Naive thymus-derived CD4-positive, alpha-beta T cell (primary cell): ENCODE measurements at regions not wholly inside any gene's neighbourhood (a gene's known extent, or its start where the extent isn't known, plus 50 kb on each side); places are given as distances from the start of the nearest gene placed in this dataset.

Experiments
- ATAC-seq: fragments of 150-1000 bp; cut with Tn5 transposase; 2 replicates; pipeline ENCODE4 v1.10.0; 2021; ENCODE audit warnings: mild to moderate bottlenecking, moderate library complexity
- CTCF ChIA-PET: fragments of 350-600 bp; sonication (Branson Sonifier 250); formaldehyde crosslinking; loops from one replicate; lab custom pipeline; 2021; ENCODE audit warnings: antibody characterized with exemption; lab: Charles Lee
- POLR2A ChIA-PET: fragments of 350-600 bp; sonication (Branson Sonifier 250); formaldehyde crosslinking; loops from one replicate; lab custom pipeline; 2021; ENCODE audit warnings: antibody characterized with exemption, inconsistent platforms; lab: Charles Lee
- DNase-seq, 9 donors: peaks; one replicate each; pipeline versions ENCODE4 v3.0.0 to v3.0.0-alpha.2; 2020 to 2022; ENCODE audit warnings: mixed read lengths in 1 of 9
- H3K27ac ChIP-seq: one replicate; pipeline ENCODE4 v1.7.0; 2013; ENCODE audit warnings: mild to moderate bottlenecking, low read depth, low read length, moderate library complexity
- H3K27me3 ChIP-seq, 2 donors: one replicate each; pipeline ENCODE4 v1.7.0; 2013; ENCODE audit warnings: low read length in 2 of 2, mild to moderate bottlenecking in 2 of 2, moderate library complexity in 2 of 2; ENCODE audit not compliant: control insufficient read depth in 2 of 2, insufficient read depth in 2 of 2
- H3K36me3 ChIP-seq, 3 experiments: 1 replicate in 2 of 3; 2 replicates in 1 of 3; pipeline ENCODE4 v1.7.0; 2013; ENCODE audit warnings: low read length in 3 of 3, mild to moderate bottlenecking in 3 of 3, moderate library complexity in 1 of 3; ENCODE audit not compliant: insufficient read depth in 3 of 3, control insufficient read depth in 2 of 3
- H3K4me1 ChIP-seq, 2 donors: one replicate each; pipeline ENCODE4 v1.7.0; 2013; ENCODE audit warnings: low read length in 2 of 2, mild to moderate bottlenecking in 2 of 2, moderate library complexity in 1 of 2; ENCODE audit not compliant: control insufficient read depth in 2 of 2, insufficient read depth in 2 of 2
- H3K4me3 ChIP-seq: 2 replicates; pipeline ENCODE4 v1.7.0; 2013; ENCODE audit warnings: mild to moderate bottlenecking, low read length
- H3K9me3 ChIP-seq, 3 experiments: 1 replicate in 2 of 3; 2 replicates in 1 of 3; pipeline ENCODE4 v1.7.0; 2013; ENCODE audit warnings: low read length in 3 of 3; ENCODE audit not compliant: control insufficient read depth in 2 of 3
- H3K27ac Mint-ChIP-seq, 9 donors: one replicate each; pipeline ENCODE4 v1.8.0; 2020 to 2022; ENCODE audit warnings: mixed read lengths in 9 of 9, mild to moderate bottlenecking in 8 of 9, moderate library complexity in 5 of 9, inconsistent platforms in 2 of 9
- H3K27me3 Mint-ChIP-seq, 5 donors: one replicate each; pipeline ENCODE4 v1.8.0; 2021 to 2022; ENCODE audit warnings: mixed read lengths in 5 of 5, mild to moderate bottlenecking in 1 of 5
- H3K36me3 Mint-ChIP-seq, 5 donors: one replicate each; pipeline ENCODE4 v1.8.0; 2020 to 2022; ENCODE audit warnings: mixed read lengths in 5 of 5, mild to moderate bottlenecking in 3 of 5, inconsistent platforms in 1 of 5
- H3K4me1 Mint-ChIP-seq, 7 donors: one replicate each; pipeline ENCODE4 v1.8.0; 2020 to 2022; ENCODE audit warnings: mixed read lengths in 7 of 7, mild to moderate bottlenecking in 3 of 7, inconsistent platforms in 1 of 7
- H3K4me3 Mint-ChIP-seq, 10 donors: one replicate each; pipeline ENCODE4 v1.8.0; 2020 to 2022; ENCODE audit warnings: mild to moderate bottlenecking in 10 of 10, mixed read lengths in 10 of 10, moderate library complexity in 6 of 10, inconsistent platforms in 2 of 10
- H3K9me3 Mint-ChIP-seq, 11 donors: one replicate each; pipeline ENCODE4 v1.8.0; 2020 to 2022; ENCODE audit warnings: mixed read lengths in 11 of 11, mild to moderate bottlenecking in 4 of 11, inconsistent platforms in 1 of 11, moderate library complexity in 1 of 11
- intact Hi-C, 2 donors: fragments of 100-400 bp; cut with micrococcal nuclease; formaldehyde crosslinking; loops; one replicate each; pipeline ENCODE4 v1.15.1; 2023

DNA sequence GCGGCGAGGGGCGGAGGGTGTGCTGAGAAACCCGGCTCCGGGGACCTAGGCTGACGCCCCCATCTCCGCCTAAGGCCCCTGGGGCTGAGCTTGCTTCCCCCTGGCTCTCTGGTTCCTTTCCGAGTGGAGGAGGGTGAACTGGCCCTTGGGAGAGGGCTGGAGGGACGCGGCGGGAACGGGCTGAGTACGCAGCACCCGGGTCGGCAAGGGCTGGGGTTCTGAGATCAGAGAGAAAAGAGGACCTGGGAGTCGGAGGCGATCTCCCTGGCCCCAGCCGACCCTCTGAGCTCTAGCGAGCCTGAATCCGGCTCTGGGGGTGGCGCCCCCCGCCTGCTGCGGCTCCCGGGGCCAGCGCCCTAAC, 270.8 kb downstream of the FOXD2 start:
- Histone ChIP-seq H3K4me3 (no peak overlapping the region), H3K9me3 (no peaks in the 10 kb centered on the region), H3K27me3 (peaks cover 5 to 20% of the 10 kb centered on the region in 2 donors), H3K4me1 (peaks cover 8 to 10% of the 10 kb centered on the region in 2 donors), H3K27ac (no peak overlapping the region), H3K36me3 (no peaks in the 10 kb centered on the region)
- H3K36me3 Mint-ChIP-seq, result no peaks in the 10 kb centered on the region
- CTCF ChIA-PET, result no interaction called here
- H3K4me1 Mint-ChIP-seq, result peaks cover 0 to 12% (median 5%) of the 10 kb centered on the region in 7 donors
- H3K27ac Mint-ChIP-seq, result no peak overlapping the region
- H3K27me3 Mint-ChIP-seq, result peaks cover 37 to 82% (median 58%) of the 10 kb centered on the region in 5 donors
- H3K9me3 Mint-ChIP-seq, result peaks cover 0 to 2% (median 0%) of the 10 kb centered on the region in 11 donors
- DNase-seq (no peak), ATAC-seq (no peak)
- H3K4me3 Mint-ChIP-seq, result peak overlapping the region in 2 of 10 donors; percentile 59 to 75
- POLR2A ChIA-PET, result no interaction called here
- intact Hi-C loops, result loop anchor here in 1 of 2 donors (5.0 kb wide), 1 partner anchor 476 kb away; the partner anchor contains the start of gene TAL1

DNA sequence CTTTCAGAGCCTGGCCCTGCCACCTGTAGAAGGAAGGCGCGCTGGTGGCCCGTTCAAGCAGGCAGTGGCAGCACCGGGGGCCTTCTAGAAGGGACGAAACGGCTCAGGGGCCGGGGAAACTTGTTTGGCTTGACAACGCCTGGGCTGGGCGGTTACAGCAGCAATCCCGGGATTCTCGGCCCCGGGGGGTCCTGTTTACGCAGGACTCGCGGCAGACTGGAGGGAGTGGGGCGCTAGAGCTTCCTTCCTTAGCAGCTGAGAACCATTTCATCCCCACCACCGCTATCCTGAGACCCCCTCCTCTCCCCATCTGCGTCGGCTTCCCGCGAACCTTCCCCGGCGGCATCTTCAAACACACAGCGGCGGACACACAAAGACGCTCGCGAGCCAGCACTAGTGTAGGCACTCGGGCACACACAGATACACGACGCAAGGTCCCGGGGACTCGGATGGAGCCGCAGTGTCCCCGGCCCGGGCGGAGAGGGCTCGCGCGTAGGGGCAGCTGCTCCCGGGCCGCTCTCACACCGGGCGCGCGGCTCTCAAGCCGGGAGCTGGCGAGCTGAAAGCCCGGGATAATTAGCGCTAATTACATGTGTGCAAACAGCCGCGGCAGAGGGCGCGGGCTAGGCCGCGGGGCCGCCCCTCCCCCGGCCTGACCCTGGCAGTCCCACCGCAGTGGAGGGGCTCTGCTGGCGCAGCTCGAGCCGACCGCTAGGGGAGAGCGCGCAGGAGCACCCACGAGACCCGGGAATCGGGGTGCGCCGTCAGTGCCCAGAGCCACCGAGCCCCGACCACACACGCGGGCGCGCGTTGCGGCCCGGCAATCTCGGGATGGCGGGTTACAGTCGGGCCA, 271.4 kb downstream of the FOXD2 start:
- Histone ChIP-seq H3K4me1 (peaks cover 8 to 10% of the 10 kb centered on the region in 2 donors), H3K27ac (no peak overlapping the region), H3K4me3 (peak overlapping the region; percentile 20), H3K27me3 (peaks cover 5 to 20% of the 10 kb centered on the region in 2 donors), H3K9me3 (no peaks in the 10 kb centered on the region), H3K36me3 (no peaks in the 10 kb centered on the region)
- Mint-ChIP-seq H3K4me3 (peak overlapping the region in 7 of 10 donors; percentile 21 to 75 (median 46)), H3K27me3 (peaks cover 43 to 86% (median 64%) of the 10 kb centered on the region in 5 donors), H3K9me3 (peaks cover 0 to 2% (median 0%) of the 10 kb centered on the region in 11 donors), H3K27ac (no peak overlapping the region), H3K36me3 (no peaks in the 10 kb centered on the region), H3K4me1 (peaks cover 0 to 12% (median 5%) of the 10 kb centered on the region in 7 donors)
- intact Hi-C loops, result loop anchor here in 1 of 2 donors (5.0 kb wide), 1 partner anchor 477 kb away; the partner anchor contains the start of gene TAL1
- ATAC-seq (peak; percentile 19), DNase-seq (peak in 2 of 9 donors; percentile 10 to 34)
- CTCF ChIA-PET, result no interaction called here
- POLR2A ChIA-PET, result no interaction called here

DNA sequence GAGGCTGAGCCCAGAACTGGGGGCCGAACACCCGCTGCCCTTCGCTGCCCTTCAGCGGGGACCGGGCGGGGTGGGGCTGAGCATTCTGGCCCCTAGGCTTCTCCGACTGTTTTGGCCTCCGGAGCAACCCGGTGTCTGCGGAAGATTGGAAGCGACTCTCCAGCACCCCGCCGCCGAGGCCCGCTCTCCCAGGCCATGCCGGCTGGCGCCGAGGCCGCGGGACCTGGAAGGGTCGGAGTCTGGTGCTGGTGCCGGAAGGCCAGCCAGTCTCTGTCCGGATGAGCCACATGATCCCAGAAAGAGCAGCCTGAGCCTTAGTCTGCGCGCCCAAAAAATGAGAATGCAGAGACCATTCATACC, 272.0 kb downstream of the FOXD2 start:
- Histone ChIP-seq H3K27me3 (peaks cover 5 to 20% of the 10 kb centered on the region in 2 donors), H3K4me1 (peaks cover 8 to 10% of the 10 kb centered on the region in 2 donors), H3K4me3 (peak overlapping the region; percentile 20), H3K36me3 (no peaks in the 10 kb centered on the region), H3K9me3 (no peaks in the 10 kb centered on the region), H3K27ac (no peak overlapping the region)
- H3K4me1 Mint-ChIP-seq, result peaks cover 0 to 12% (median 5%) of the 10 kb centered on the region in 7 donors
- POLR2A ChIA-PET, result no interaction called here
- no peak overlapping the region for H3K27ac Mint-ChIP-seq
- CTCF ChIA-PET, result interaction anchor here (0.6 to 2.2 kb wide), 3 partner anchors 21 to 275 kb away, joined by 3 to 11 read pairs (median 10); partner anchors contain the start of gene FOXD2
- peak in 1 of 9 donors; percentile 8 for DNase-seq
- intact Hi-C loops, result loop anchor here (1.0 to 5.0 kb wide), 8 partner anchors 273 to 531 kb away; partner anchors contain the start of gene TAL1 (in 1 of the 2)
- peaks cover 0 to 2% (median 0%) of the 10 kb centered on the region in 11 donors for H3K9me3 Mint-ChIP-seq
- peaks cover 49 to 83% (median 64%) of the 10 kb centered on the region in 5 donors for H3K27me3 Mint-ChIP-seq
- no peak for ATAC-seq
- peak overlapping the region in 7 of 10 donors; percentile 45 to 75 (median 57) for H3K4me3 Mint-ChIP-seq
- H3K36me3 Mint-ChIP-seq, result no peaks in the 10 kb centered on the region

DNA sequence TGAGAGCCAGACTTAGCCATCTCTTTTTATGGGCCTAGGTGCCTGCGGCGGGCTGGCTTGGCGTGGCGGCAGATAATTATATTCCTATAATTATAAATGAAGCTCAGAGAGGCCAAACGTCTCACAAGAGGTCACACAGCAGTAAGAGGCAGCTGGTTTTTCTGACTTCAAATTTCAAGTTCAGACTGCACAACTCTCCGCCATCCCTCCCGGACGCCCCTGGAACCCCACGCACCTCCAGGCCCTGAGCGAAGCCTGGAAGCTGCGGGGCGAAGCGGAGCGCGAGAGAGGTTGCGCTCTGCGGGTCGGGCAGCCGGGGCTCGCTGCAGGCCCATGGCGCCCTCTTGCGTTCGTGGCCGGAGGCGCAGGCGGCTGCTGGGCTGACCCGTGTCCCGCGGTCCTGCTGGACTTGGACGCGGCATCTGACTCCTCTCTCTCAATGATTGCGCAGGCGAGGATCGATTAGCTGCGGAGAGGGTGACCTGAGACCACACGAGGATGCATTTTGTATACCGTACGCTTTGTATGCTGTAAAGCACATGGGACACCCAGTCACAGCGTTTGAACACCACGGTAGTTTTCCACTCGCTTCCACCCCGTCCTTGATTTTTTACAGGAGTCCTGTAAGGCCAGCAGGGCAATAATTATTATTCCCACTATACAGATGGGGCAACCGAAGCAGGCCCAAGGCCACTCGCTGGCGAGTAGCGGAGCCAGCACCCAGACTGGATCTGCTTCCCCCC, 272.7 kb downstream of the FOXD2 start:
- H3K36me3 ChIP-seq, result no peaks in the 10 kb centered on the region
- H3K36me3 Mint-ChIP-seq, result no peaks in the 10 kb centered on the region
- peaks cover 54 to 82% (median 68%) of the 10 kb centered on the region in 5 donors for H3K27me3 Mint-ChIP-seq
- H3K27ac ChIP-seq, result no peak overlapping the region
- ATAC-seq (peak; percentile 83), DNase-seq (peak; percentile 20 to 83 (median 57))
- H3K27ac Mint-ChIP-seq, result no peak overlapping the region
- H3K9me3 Mint-ChIP-seq, result peaks cover 0 to 2% (median 0%) of the 10 kb centered on the region in 11 donors
- H3K4me1 ChIP-seq, result peaks cover 8 to 10% of the 10 kb centered on the region in 2 donors
- intact Hi-C loops, result loop anchor here (1.0 to 2.0 kb wide), 7 partner anchors 273 to 531 kb away; no protein-coding TSS in a partner anchor
- CTCF ChIA-PET, result interaction anchor here (0.6 to 2.2 kb wide), 4 partner anchors 20 to 275 kb away, joined by 3 to 11 read pairs (median 6); partner anchors contain the start of gene FOXD2
- POLR2A ChIA-PET, result no interaction called here
- peaks cover 0 to 12% (median 5%) of the 10 kb centered on the region in 7 donors for H3K4me1 Mint-ChIP-seq
- peak overlapping the region in 7 of 10 donors; percentile 3 to 75 (median 57) for H3K4me3 Mint-ChIP-seq
- peaks cover 5 to 20% of the 10 kb centered on the region in 2 donors for H3K27me3 ChIP-seq
- H3K4me3 ChIP-seq, result peak overlapping the region; percentile 20
- no peaks in the 10 kb centered on the region for H3K9me3 ChIP-seq
